ENCODE measurements at regions not wholly inside any gene's neighbourhood (a gene's known extent, or its start where the extent isn't known, plus 50 kb on each side); places are given as distances from the start of the nearest gene placed in this dataset.

GRCh38 chr3:162142511-162142910, 645.9 kb downstream of the OTOL1 start:
- TF ChIP-seq CTCF (conservative IDR thresholded peaks at IDR 0.05 in 1 of 2, IDR thresholded peaks at IDR 0.05 in 1 of 2; ENCODE audit: low read depth in 1 of 2, low read length in 2 of 2) (no peak), EZH2 (IDR thresholded peaks at IDR 0.05; ENCODE audit: low read length, missing control alignments) (no peak)
- Histone ChIP-seq H2AFZ (ENCODE audit: low read length) (no peak overlapping the region), H3K27ac (ENCODE audit: insufficient read depth, low read length) (no peak overlapping the region), H3K4me3 (replicated peaks in 1 of 4; ENCODE audit: control extremely low read depth in 1 of 4, insufficient read depth in 1 of 4, low read depth in 3 of 4, low read length in 4 of 4) (no peak overlapping the region), H3K27me3 (ENCODE audit: control insufficient read depth, insufficient read depth, low read length) (no peaks in the 10 kb centered on the region), H3K4me2 (ENCODE audit: extremely low read depth, insufficient read depth, low read length) (no peak overlapping the region), H3K79me2 (ENCODE audit: control insufficient read depth, insufficient read depth, low read length) (no peaks in the 10 kb centered on the region), H3K9me3 (ENCODE audit: control insufficient read depth, insufficient read depth, low read depth, low read length) (no peaks in the 10 kb centered on the region), H3K36me3 (ENCODE audit: control insufficient read depth, insufficient read depth, low read length) (no peaks in the 10 kb centered on the region), H4K20me1 (ENCODE audit: control insufficient read depth, extremely low read depth, insufficient read depth, low read length) (no peaks in the 10 kb centered on the region), H3K4me1 (ENCODE audit: control insufficient read depth, extremely low read depth, insufficient read depth, low read length) (no peaks in the 10 kb centered on the region), H3K9ac (ENCODE audit: insufficient read depth, low read length) (no peak overlapping the region)
- peak; percentile 65 to 76 for DNase-seq (ENCODE audit: low read depth in 2 of 2)

DNA sequence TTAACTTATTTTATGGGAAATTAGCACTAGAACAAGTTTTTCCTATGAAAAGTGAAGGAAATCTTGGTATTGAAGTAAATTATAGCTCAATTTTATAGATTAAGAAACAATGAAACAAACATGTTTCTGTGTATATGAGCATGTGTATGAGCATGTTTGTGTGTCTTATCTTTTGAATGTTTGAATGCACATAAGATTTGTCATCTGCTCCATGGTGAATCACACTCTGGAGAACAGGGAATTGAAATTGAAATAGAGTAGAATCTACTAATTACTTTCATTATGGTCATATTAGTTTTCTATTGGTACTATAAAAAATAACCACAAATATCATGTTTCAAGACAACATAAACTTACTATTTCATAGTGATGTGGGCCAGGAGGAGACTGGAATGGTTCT, 646.6 kb downstream of the OTOL1 start:
- no peaks in the 10 kb centered on the region for H3K9me3 ChIP-seq (ENCODE audit: control insufficient read depth, insufficient read depth, low read depth, low read length)
- TF ChIP-seq EZH2 (IDR thresholded peaks at IDR 0.05; ENCODE audit: low read length, missing control alignments): no peak
- TF ChIP-seq CTCF (conservative IDR thresholded peaks at IDR 0.05 in 1 of 2, IDR thresholded peaks at IDR 0.05 in 1 of 2; ENCODE audit: low read depth in 1 of 2, low read length in 2 of 2): no peak
- no peaks in the 10 kb centered on the region for H3K4me1 ChIP-seq (ENCODE audit: control insufficient read depth, extremely low read depth, insufficient read depth, low read length)
- no peak overlapping the region for H2AFZ ChIP-seq (ENCODE audit: low read length)
- H3K4me3 ChIP-seq (replicated peaks in 1 of 4; ENCODE audit: control extremely low read depth in 1 of 4, insufficient read depth in 1 of 4, low read depth in 3 of 4, low read length in 4 of 4): no peak overlapping the region
- no peaks in the 10 kb centered on the region for H3K36me3 ChIP-seq (ENCODE audit: control insufficient read depth, insufficient read depth, low read length)
- H3K9ac ChIP-seq (ENCODE audit: insufficient read depth, low read length): no peak overlapping the region
- H4K20me1 ChIP-seq (ENCODE audit: control insufficient read depth, extremely low read depth, insufficient read depth, low read length): no peaks in the 10 kb centered on the region
- H3K27me3 ChIP-seq (ENCODE audit: control insufficient read depth, insufficient read depth, low read length): no peaks in the 10 kb centered on the region
- H3K4me2 ChIP-seq (ENCODE audit: extremely low read depth, insufficient read depth, low read length): no peak overlapping the region
- peak in 1 of 2 donors; percentile 7 for DNase-seq (ENCODE audit: low read depth in 2 of 2)
- H3K79me2 ChIP-seq (ENCODE audit: control insufficient read depth, insufficient read depth, low read length): no peaks in the 10 kb centered on the region
- no peak overlapping the region for H3K27ac ChIP-seq (ENCODE audit: insufficient read depth, low read length)

- Histone ChIP-seq H3K4me3 (replicated peaks in 1 of 4; ENCODE audit: control extremely low read depth in 1 of 4, insufficient read depth in 1 of 4, low read depth in 3 of 4, low read length in 4 of 4) (no peak overlapping the region), H4K20me1 (ENCODE audit: control insufficient read depth, extremely low read depth, insufficient read depth, low read length) (no peaks in the 10 kb centered on the region), H3K4me1 (ENCODE audit: control insufficient read depth, extremely low read depth, insufficient read depth, low read length) (no peaks in the 10 kb centered on the region), H3K27ac (ENCODE audit: insufficient read depth, low read length) (no peak overlapping the region), H3K4me2 (ENCODE audit: extremely low read depth, insufficient read depth, low read length) (no peak overlapping the region), H3K27me3 (ENCODE audit: control insufficient read depth, insufficient read depth, low read length) (no peaks in the 10 kb centered on the region), H3K9me3 (ENCODE audit: control insufficient read depth, insufficient read depth, low read depth, low read length) (no peaks in the 10 kb centered on the region), H3K79me2 (ENCODE audit: control insufficient read depth, insufficient read depth, low read length) (no peaks in the 10 kb centered on the region), H3K36me3 (ENCODE audit: control insufficient read depth, insufficient read depth, low read length) (no peaks in the 10 kb centered on the region), H2AFZ (ENCODE audit: low read length) (no peak overlapping the region), H3K9ac (ENCODE audit: insufficient read depth, low read length) (no peak overlapping the region)
- TF ChIP-seq CTCF (conservative IDR thresholded peaks at IDR 0.05 in 1 of 2, IDR thresholded peaks at IDR 0.05 in 1 of 2; ENCODE audit: low read depth in 1 of 2, low read length in 2 of 2) (no peak), EZH2 (IDR thresholded peaks at IDR 0.05; ENCODE audit: low read length, missing control alignments) (no peak)
- DNase-seq (ENCODE audit: low read depth in 2 of 2): no peak
Measured at GRCh38 chr3:162147996-162148395, 651.4 kb downstream of the OTOL1 start.
